HG03575 (cell line): ENCODE measurements at regions not wholly inside any gene's neighbourhood (a gene's known extent, or its start where the extent isn't known, plus 50 kb on each side); places are given as distances from the start of the nearest gene placed in this dataset.
"Not testable (repeated sequence)": the region's sequence is repeated elsewhere in the genome, so short reads cannot be mapped to it uniquely, and the experiment has no call there.

Source experiments
- ATAC-seq: cut with Tn5 transposase; IDR thresholded peaks from one replicate; pipeline ENCODE4 v1.9.1; 2021; ENCODE audit not compliant: unreplicated experiment, insufficient number of reproducible peaks, low FRiP score; ENCODE audit errors: extremely low read depth

- no peak for ATAC-seq
These were observed 265.2 kb downstream of the KCNRG start for GRCh38 chr13:50280441-50280937.

- ATAC-seq, result no peak
These were observed 266.8 kb downstream of the KCNRG start for GRCh38 chr13:50282016-50282415.

- no peak for ATAC-seq
These were observed 267.8 kb downstream of the KCNRG start for GRCh38 chr13:50283017-50283416.

GRCh38 chr13:50284540-50284939 is 269.3 kb downstream of the KCNRG start:
- ATAC-seq, result peak; percentile 80

DNA sequence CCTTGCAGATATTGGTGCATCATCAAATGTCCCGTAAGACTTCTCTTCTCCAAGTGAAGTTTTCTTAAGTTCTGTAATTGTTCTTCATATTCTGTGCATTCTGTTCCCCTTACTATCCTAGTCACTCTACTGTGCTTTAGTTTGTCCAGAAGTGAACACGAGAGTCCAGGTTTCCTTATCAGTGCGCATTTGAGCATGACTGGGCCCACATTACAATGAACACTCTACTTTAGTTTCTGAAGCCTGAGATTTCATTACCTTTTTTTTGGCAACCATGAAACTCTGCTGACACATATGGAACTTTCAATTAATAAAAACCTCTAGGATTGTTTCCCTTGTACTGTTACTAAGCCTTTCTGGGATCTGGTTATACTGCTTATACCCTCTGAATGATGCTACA is 270.0 kb downstream of the KCNRG start:
- ATAC-seq, result no peak

- ATAC-seq, result no peak
These were observed 271.1 kb downstream of the KCNRG start for GRCh38 chr13:50286324-50286723.

- no peak for ATAC-seq
These were observed 274.9 kb downstream of the KCNRG start for GRCh38 chr13:50290186-50290585.

DNA sequence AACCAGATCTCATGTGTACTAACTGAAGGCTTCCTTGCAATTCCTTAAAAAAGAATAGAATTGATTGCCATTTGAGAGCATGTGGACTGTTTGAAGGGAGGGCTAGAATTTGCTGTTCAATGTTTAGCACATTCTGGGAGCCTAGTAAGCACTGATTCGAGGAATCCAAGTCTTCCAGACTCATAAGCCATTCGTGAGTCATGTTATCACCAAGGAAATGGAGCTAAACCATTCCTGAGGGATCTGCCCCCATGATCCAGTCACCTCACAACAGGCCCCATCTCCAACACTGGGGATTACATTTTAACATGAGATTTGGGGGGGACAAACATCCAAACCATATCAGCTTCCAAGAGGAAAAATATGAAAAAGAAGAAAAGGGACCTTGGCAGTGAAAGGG is 276.4 kb downstream of the KCNRG start:
- no peak for ATAC-seq

GRCh38 chr13:50292081-50292480 is 276.8 kb downstream of the KCNRG start:
- no peak for ATAC-seq

- ATAC-seq, result not testable (repeated sequence)
These were observed 279.2 kb downstream of the KCNRG start for GRCh38 chr13:50294425-50294824.

- no peak for ATAC-seq
These were observed 284.5 kb downstream of the KCNRG start for GRCh38 chr13:50299546-50300249.

DNA sequence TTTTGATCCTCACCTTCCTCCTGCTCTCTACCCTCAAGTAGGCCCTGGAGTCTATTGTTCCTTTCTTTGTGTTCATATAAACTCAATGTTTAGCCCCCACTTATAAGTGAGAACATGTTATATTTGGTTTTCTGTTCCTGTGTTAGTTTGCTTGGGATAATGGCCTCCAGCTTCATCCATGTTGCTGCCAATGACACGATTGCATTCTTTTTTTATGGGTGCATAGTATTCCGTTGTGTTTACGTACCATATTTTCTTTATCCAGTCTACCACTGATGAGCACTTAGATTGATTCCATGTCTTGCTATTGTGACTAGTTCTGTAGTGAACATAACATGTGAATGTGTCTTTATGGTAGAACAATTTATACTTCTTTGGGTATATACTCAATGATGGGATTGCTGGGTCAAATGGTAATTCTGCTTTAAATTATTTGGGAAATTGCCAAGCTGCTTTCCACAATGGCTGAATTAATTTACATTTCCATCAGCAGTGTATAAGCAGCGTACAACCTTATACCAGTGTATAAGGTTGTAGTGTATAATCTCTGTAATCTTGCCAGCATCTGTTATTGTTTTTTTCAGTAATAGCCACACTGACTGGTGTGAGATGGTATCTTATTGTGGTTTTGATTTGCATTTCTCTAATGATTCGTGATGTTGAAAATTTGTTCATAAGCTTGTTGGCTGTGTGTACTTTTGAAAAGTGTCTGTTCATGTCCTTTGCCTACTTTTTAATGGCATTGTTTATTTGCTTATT is 288.9 kb downstream of the KCNRG start:
- ATAC-seq, result no peak

GRCh38 chr13:50306156-50306555 is 290.9 kb downstream of the KCNRG start:
- no peak for ATAC-seq

DNA sequence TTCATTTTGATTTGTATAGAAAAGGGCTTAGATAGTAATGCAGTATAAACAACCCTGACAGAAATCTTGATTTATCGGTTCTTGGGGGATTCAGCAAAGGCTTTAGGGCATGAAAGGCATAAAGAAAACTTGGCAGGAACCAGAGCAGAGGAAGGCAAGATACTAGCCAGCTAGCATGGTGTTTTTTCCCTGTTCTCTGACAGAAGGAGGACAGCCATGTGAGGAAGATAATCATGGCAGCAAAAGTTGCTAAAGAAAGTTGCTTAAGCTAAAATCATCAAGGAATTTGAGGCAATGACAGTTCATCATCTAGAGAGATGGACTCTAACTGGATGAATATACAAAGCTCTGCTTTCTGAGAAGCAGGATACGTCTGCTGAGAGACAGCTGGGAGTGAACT is 294.1 kb downstream of the KCNRG start:
- no peak for ATAC-seq

GRCh38 chr13:50309882-50310594 is 294.8 kb downstream of the KCNRG start:
- ATAC-seq, result no peak

DNA sequence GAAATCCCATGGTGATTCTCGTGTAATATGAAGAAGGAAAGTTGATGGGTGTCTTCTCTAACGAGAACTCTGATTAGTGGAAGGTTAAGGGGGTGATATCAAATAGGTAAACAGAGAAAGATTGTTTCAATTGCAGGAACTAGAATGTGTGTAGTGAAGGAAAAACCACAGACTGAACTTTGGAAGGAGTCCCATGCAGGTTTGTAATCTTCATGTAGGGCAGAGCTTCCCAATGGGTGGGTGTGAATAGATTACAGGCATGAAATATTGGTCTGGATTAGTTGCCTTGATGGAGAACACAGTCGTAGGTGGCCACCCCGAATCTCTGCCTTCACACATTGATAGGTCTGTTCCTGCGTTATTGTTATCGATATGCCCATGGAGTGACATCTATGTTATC is 295.5 kb downstream of the KCNRG start:
- ATAC-seq, result no peak

- ATAC-seq, result no peak
These were observed 303.6 kb downstream of the KCNRG start for GRCh38 chr13:50318887-50319286.

DNA sequence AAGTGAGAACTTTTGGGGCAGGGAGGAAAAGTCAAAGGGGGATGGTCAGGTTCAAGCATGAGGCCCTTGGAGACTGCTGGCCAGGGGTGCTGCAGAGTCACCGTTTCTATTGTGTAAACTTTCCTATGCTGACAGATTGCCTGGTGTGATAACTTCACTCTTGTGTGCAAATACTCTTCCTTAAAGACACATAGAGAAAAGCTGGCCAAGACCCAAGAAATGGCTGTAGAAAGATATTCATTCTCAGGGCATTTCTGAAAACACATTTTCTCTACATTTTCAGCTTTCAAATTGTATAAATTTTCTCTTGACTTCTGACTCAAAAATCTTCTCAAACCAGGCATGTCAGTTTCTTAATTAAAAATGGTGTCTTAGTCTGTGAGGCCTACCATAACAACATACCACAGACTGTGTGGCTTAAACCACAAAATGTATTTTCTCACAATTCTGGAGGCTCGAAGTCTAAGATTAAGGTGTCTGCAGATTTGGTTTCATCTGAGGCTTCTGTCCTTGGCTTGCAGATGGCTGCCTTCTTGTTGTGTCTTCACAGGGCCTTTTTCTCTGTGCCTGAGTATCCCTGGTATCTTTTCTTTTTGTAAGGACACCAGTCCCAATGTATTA is 304.5 kb downstream of the KCNRG start:
- ATAC-seq, result no peak

DNA sequence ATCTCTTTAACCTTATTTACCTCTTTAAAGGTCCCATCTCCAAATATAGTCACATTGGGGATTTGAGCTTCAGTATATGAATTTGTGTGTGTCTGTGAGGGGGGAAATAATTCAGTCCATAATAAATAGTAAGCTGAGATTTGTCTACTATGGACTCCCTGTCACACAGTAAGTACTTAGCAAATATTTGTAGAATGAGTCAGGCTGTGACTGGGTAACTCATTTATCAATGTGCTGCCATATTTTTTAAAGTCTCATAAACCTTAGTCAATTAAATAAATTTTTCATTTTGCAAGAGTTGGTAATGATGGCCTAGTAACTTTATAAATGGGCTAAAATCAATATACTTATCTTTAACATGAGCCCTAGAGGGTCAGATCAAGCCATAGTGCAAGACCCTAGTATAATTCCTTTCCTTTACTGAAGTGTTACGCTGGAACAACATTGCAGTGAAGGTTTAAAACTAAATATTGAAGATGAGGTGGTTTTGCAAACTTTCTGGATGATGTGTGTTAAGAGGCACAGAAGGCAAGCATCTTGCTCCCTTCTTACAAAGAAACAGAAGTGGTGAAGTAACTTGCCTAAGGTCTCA is 305.1 kb downstream of the KCNRG start:
- ATAC-seq, result no peak
